Smooth muscle cell (in vitro differentiated cells): ENCODE measurements at regions not wholly inside any gene's neighbourhood (a gene's known extent, or its start where the extent isn't known, plus 50 kb on each side); places are given as distances from the start of the nearest gene placed in this dataset.
A peak's percentile ranks its signal among the peaks of the same experiment; 100 is the strongest.

ENCODE experiments used
- DNase-seq: peaks from one replicate; lab custom pipeline; 2025; ENCODE audit not compliant: unreplicated experiment; lab: John Stamatoyannopoulos, UW
- H2AFZ ChIP-seq: fragments of 200-600 bp; sonication (generic); 2 replicates; pipeline ENCODE4 v1.6.0; 2016; ENCODE audit warnings: antibody characterized with exemption, low read depth, mild to moderate bottlenecking
- H3F3A ChIP-seq: fragments of 200-600 bp; sonication (generic); 2 replicates; pipeline ENCODE4 v1.6.0; 2017; ENCODE audit warnings: antibody characterized with exemption, low read depth
- H3K27ac ChIP-seq: fragments of 200-600 bp; sonication (generic); 2 replicates; pipeline ENCODE4 v1.5.1; 2016; ENCODE audit warnings: low read depth, mild to moderate bottlenecking
- H3K27me3 ChIP-seq: fragments of 200-600 bp; sonication (generic); 2 replicates; pipeline ENCODE4 v1.6.1; 2016; ENCODE audit warnings: low read depth, mild to moderate bottlenecking
- H3K36me3 ChIP-seq: fragments of 200-600 bp; sonication (generic); 2 replicates; pipeline ENCODE4 v1.5.1; 2016; ENCODE audit warnings: low read depth
- H3K4me1 ChIP-seq: fragments of 200-600 bp; sonication (generic); 2 replicates; pipeline ENCODE4 v1.5.1; 2016; ENCODE audit warnings: low read depth
- H3K4me2 ChIP-seq: fragments of 200-600 bp; sonication (generic); 2 replicates; pipeline ENCODE4 v1.6.0; 2016; ENCODE audit warnings: mild to moderate bottlenecking
- H3K4me3 ChIP-seq: fragments of 200-600 bp; sonication (generic); 2 replicates; pipeline ENCODE4 v1.5.1; 2016; ENCODE audit warnings: mild to moderate bottlenecking
- H3K79me2 ChIP-seq: fragments of 200-600 bp; sonication (generic); 2 replicates; pipeline ENCODE4 v1.6.0; 2016; ENCODE audit warnings: low read depth, mild to moderate bottlenecking
- H3K9ac ChIP-seq: fragments of 200-600 bp; sonication (generic); 2 replicates; pipeline ENCODE4 v1.6.0; 2016; ENCODE audit warnings: low read depth
- H3K9me3 ChIP-seq: fragments of 200-600 bp; sonication (generic); replicated peaks from 2 replicates; pipeline ENCODE4 v1.5.1; 2016; ENCODE audit warnings: low read depth
- H4K20me1 ChIP-seq: fragments of 200-600 bp; sonication (generic); 2 replicates; pipeline ENCODE4 v1.6.0; 2016; ENCODE audit warnings: low read depth
- CTCF ChIP-seq: fragments of 200-600 bp; sonication (generic); IDR thresholded peaks from 2 replicates; pipeline ENCODE4 v1.5.1; 2017; ENCODE audit warnings: borderline replicate concordance, mild to moderate bottlenecking, antibody characterized with exemption; ENCODE audit not compliant: insufficient read depth, poor library complexity, severe bottlenecking
- WGBS: methylation state at CpG from one replicate; pipeline ENCODE4 v1.1.7; 2016; ENCODE audit warnings: low lambda C conversion rate; 5-methylcytosine and 5-hydroxymethylcytosine counted together

DNA sequence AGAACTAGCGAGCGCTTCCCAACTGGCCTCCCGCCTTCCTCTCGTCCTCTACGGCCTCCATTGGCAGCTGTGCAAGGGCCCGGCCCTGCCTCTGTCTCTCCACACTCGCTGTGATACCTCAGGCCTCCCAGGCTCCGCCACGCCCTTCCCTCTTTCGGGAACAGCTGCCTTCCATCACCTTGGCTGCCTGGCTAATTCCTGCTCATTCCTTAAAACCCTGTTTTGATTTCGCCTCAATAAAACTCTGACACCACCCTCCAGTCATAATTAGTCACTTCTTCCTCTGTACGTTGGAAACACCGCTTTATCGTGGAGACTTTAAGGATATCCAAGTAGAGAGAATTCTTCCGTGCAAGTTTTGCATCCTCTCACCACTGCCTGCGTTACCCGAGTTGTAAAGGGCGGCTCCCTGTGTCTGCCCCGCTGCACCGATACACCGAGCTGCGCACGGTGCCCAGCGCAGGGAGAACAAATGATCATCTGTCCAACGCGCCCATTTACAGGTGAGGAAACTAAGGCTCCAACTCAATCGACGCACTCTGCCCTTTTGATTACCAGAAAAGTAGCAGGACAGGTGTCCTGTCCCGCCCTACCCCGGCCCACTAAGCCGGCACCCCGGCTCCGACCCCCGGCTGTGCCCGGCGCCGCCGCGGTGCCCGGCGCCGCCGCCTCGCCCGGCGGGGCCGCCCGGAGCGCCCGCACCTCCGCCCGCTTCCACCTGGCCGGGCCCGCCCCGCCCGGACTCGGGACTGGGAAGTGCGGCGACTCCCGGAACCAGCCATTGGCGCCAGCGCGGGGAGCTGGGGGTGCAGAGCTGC, 139.7 kb downstream of the SEC14L1 start:
- peak overlapping the region; percentile 66 for H3K4me3 ChIP-seq
- 17% methylated on average over 31 of the region's 63 CpGs for WGBS
- H3K9me3 ChIP-seq, result no peaks in the 10 kb centered on the region
- H3F3A ChIP-seq, result peaks cover 9% of the 10 kb centered on the region
- H3K4me1 ChIP-seq, result peaks cover 25% of the 10 kb centered on the region
- H2AFZ ChIP-seq, result no peak overlapping the region
- no peaks in the 10 kb centered on the region for H3K27me3 ChIP-seq
- no peak overlapping the region for H3K9ac ChIP-seq
- H3K27ac ChIP-seq, result no peak overlapping the region
- H3K36me3 ChIP-seq, result no peaks in the 10 kb centered on the region
- peak overlapping the region; percentile 81 for H3K4me2 ChIP-seq
- no peaks in the 10 kb centered on the region for H4K20me1 ChIP-seq
- TF ChIP-seq CTCF, result peak; percentile 18
- no peak for DNase-seq
- H3K79me2 ChIP-seq, result no peaks in the 10 kb centered on the region

GRCh38 chr17:77281122-77281903, 140.5 kb downstream of the SEC14L1 start:
- peak; percentile 30 for DNase-seq
- Histone ChIP-seq H3K4me1 (peaks cover 27% of the 10 kb centered on the region), H3K36me3 (no peaks in the 10 kb centered on the region), H3K4me2 (peak overlapping the region; percentile 98), H3K9ac (peak overlapping the region; percentile 28), H3K79me2 (no peaks in the 10 kb centered on the region), H2AFZ (peak overlapping the region; percentile 62), H3K9me3 (no peaks in the 10 kb centered on the region), H4K20me1 (no peaks in the 10 kb centered on the region), H3F3A (peaks cover 11% of the 10 kb centered on the region), H3K27ac (no peak overlapping the region), H3K27me3 (no peaks in the 10 kb centered on the region), H3K4me3 (peak overlapping the region; percentile 66)
- WGBS, result under 1% methylated on average over 36 of the region's 86 CpGs
- TF ChIP-seq CTCF, result peak; percentile 1

DNA sequence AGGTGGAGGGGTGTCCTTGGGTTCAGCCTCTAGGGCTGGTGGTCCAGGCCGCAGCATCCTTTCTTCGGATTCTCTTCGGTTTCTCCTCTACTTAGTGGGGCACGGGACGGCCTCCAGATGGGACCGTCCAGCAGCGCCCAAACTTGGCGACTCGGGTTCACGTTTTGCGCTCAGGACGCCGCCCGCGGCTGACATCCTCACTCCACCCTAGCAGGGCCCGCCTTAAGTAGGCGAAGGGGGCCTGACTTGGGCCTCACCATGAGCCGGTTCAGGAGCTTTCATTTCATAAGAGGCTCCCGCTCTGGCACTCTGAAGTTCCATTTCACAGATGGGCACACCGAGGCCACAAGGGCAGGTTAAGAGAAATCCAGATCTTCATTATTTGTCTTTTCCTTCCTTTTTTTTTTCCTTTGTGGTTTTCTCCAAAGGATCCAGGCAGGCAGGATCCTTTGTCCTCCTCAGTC, 141.2 kb downstream of the SEC14L1 start:
- no peak overlapping the region for H3K27ac ChIP-seq

More for the DNA sequence above, 141.2 kb downstream of the SEC14L1 start:
- no peaks in the 10 kb centered on the region for H3K27me3 ChIP-seq
- H4K20me1 ChIP-seq, result no peaks in the 10 kb centered on the region
- no peak for TF ChIP-seq CTCF
- H3K9me3 ChIP-seq, result no peaks in the 10 kb centered on the region
- no peaks in the 10 kb centered on the region for H3K79me2 ChIP-seq
- H3K4me2 ChIP-seq, result peak overlapping the region; percentile 98
- H3F3A ChIP-seq, result peaks cover 17% of the 10 kb centered on the region
- H3K4me1 ChIP-seq, result peaks cover 31% of the 10 kb centered on the region
- no peaks in the 10 kb centered on the region for H3K36me3 ChIP-seq
- no peak for DNase-seq
- H3K4me3 ChIP-seq, result peak overlapping the region; percentile 66
- peak overlapping the region; percentile 62 for H2AFZ ChIP-seq
- 27% methylated on average over 20 of the region's 20 CpGs for WGBS
- no peak overlapping the region for H3K9ac ChIP-seq
